A673 (cell line): ENCODE measurements at regions not wholly inside any gene's neighbourhood (a gene's known extent, or its start where the extent isn't known, plus 50 kb on each side); places are given as distances from the start of the nearest gene placed in this dataset.

Source experiments
- EZH2 ChIP-seq: fragments of 200-600 bp; sonication (generic); IDR thresholded peaks from 2 replicates; pipeline ENCODE4 v1.6.1; 2017; ENCODE audit warnings: borderline replicate concordance, low read depth, mild to moderate bottlenecking, mixed read lengths, antibody characterized with exemption, low read length; ENCODE audit not compliant: poor library complexity, severe bottlenecking
- TF ChIP-seq, protein P1 (sequence below): fragments of 300-800, 200-600 bp; sonication (generic); conservative IDR thresholded peaks from 2 replicates; pipeline ENCODE4 v1.5.1; 2017; ENCODE audit warnings: low read depth, mild to moderate bottlenecking, antibody characterized with exemption, low read length, moderate library complexity, mixed read lengths

DNA sequence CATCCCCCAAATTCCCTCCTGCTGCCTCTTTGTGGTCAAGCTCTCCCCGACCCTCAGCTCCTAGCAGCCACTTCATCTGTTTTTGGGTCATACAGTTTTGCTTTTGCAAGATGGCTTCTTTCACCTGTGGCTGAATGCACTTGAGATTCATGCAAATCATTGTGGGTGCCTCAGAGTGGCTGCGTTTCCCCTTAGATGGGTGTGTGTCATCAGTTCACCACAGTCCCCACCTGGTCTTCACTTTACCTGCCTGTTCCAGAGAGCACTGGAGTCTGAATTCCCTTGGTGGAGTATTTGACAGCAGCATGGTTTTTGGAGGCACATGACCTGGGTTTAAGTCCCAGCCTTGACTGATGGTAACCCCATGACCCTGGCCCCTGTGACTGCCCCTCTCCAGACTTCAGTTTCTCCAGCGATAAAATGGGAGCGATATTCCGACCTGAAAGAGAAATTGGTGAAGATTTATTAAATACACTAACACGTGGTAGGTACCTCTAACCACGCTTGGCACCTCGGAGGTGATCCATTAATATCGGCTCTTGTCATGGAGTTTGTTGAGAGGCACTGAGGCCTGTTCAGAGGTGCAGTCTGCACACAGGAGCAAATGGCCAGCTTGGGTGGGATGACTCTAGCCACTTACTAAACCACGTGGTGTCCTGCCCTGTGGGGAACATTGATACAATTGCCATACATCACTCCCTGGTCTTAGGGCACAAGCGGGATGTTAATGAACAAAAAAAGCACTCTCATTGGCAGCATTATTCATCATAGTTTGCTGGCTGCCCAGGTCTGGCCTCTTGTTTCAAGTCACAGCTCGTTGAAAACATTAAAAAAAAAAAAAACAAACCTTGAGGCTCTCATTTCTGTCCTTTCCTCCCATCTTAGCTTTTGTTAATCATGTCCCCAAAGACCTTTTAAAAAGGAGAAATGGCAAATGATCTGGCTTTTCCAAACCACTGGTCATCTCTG lies 167.2 kb upstream of the KCNG1 start:
- TF ChIP-seq, protein P1, sequence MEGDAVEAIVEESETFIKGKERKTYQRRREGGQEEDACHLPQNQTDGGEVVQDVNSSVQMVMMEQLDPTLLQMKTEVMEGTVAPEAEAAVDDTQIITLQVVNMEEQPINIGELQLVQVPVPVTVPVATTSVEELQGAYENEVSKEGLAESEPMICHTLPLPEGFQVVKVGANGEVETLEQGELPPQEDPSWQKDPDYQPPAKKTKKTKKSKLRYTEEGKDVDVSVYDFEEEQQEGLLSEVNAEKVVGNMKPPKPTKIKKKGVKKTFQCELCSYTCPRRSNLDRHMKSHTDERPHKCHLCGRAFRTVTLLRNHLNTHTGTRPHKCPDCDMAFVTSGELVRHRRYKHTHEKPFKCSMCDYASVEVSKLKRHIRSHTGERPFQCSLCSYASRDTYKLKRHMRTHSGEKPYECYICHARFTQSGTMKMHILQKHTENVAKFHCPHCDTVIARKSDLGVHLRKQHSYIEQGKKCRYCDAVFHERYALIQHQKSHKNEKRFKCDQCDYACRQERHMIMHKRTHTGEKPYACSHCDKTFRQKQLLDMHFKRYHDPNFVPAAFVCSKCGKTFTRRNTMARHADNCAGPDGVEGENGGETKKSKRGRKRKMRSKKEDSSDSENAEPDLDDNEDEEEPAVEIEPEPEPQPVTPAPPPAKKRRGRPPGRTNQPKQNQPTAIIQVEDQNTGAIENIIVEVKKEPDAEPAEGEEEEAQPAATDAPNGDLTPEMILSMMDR, result no peak
- TF ChIP-seq EZH2, result no peak
